ENCODE measurements at regions not wholly inside any gene's neighbourhood (a gene's known extent, or its start where the extent isn't known, plus 50 kb on each side); places are given as distances from the start of the nearest gene placed in this dataset.

DNA sequence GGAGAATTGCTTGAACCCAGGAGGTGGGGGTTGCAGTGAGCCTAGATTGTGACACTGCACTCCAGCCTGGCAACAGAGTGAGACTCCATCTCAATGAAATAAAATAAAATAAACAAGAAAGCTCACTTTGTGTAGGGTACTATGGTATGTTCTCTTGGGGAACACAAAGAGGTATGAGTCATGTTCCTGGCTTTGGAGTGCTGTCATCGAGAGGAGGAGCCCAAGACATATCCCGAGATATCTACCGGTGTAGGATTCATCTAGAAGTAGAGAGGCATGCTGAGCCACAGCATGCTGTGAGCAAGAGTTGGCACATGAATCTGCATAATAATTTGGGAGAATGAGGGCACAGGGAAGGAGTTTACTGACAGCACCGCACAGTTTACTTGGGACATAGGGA lies 244.9 kb upstream of the EPHA4 start:
- WGBS (ENCODE audit: insufficient coverage), result 95% methylated on average over 4 of the region's 4 CpGs
- Histone ChIP-seq H3K9me3 (replicated peaks in 1 of 2; ENCODE audit: control insufficient read depth in 1 of 2, insufficient read depth in 1 of 2, low read length in 2 of 2) (peaks cover 0 to 7% of the 10 kb centered on the region in 2 donors), H3K4me3 (replicated peaks in 1 of 3; ENCODE audit: low read depth in 2 of 3, low read length in 3 of 3) (no peak overlapping the region), H3K27ac (ENCODE audit: low read depth in 1 of 2, low read length in 2 of 2) (no peak overlapping the region), H3K27me3 (ENCODE audit: control insufficient read depth in 2 of 2, insufficient read depth in 2 of 2, low read length in 2 of 2) (no peaks in the 10 kb centered on the region), H4K20me1 (ENCODE audit: insufficient read depth, low read length) (no peaks in the 10 kb centered on the region), H3K36me3 (replicated peaks in 1 of 2; ENCODE audit: control insufficient read depth in 1 of 2, insufficient read depth in 2 of 2, low read length in 2 of 2) (no peaks in the 10 kb centered on the region), H3K4me2 (replicated peaks; ENCODE audit: extremely low read depth, low read length, poor library complexity, severe bottlenecking) (no peak overlapping the region), H3K79me2 (ENCODE audit: insufficient read depth, low read length) (no peaks in the 10 kb centered on the region), H3K4me1 (ENCODE audit: control insufficient read depth in 1 of 2, insufficient read depth in 2 of 2, low read length in 2 of 2) (no peaks in the 10 kb centered on the region), H3K9ac (ENCODE audit: insufficient read depth, low read length, poor library complexity, severe bottlenecking) (no peak overlapping the region), H2AFZ (ENCODE audit: insufficient read depth, low read depth, low read length, poor library complexity, severe bottlenecking) (no peak overlapping the region)
- H3K27me3 Mint-ChIP-seq (ENCODE audit: low read depth in 3 of 3), result no peaks in the 10 kb centered on the region
- H3K27ac Mint-ChIP-seq, result no peak overlapping the region
- no peaks in the 10 kb centered on the region for H3K4me1 Mint-ChIP-seq
- H3K36me3 Mint-ChIP-seq, result no peaks in the 10 kb centered on the region
- TF ChIP-seq, protein P1, sequence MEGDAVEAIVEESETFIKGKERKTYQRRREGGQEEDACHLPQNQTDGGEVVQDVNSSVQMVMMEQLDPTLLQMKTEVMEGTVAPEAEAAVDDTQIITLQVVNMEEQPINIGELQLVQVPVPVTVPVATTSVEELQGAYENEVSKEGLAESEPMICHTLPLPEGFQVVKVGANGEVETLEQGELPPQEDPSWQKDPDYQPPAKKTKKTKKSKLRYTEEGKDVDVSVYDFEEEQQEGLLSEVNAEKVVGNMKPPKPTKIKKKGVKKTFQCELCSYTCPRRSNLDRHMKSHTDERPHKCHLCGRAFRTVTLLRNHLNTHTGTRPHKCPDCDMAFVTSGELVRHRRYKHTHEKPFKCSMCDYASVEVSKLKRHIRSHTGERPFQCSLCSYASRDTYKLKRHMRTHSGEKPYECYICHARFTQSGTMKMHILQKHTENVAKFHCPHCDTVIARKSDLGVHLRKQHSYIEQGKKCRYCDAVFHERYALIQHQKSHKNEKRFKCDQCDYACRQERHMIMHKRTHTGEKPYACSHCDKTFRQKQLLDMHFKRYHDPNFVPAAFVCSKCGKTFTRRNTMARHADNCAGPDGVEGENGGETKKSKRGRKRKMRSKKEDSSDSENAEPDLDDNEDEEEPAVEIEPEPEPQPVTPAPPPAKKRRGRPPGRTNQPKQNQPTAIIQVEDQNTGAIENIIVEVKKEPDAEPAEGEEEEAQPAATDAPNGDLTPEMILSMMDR (IDR thresholded peaks at IDR 0.05), result no peak
- H3K9me3 Mint-ChIP-seq, result peaks cover under 1 to 8% (median 3%) of the 10 kb centered on the region in 7 donors
- intact Hi-C loops (cut with micrococcal nuclease), result no loop called here
- H3K4me3 Mint-ChIP-seq, result no peak overlapping the region
- DNase-seq, result no peak

DNA sequence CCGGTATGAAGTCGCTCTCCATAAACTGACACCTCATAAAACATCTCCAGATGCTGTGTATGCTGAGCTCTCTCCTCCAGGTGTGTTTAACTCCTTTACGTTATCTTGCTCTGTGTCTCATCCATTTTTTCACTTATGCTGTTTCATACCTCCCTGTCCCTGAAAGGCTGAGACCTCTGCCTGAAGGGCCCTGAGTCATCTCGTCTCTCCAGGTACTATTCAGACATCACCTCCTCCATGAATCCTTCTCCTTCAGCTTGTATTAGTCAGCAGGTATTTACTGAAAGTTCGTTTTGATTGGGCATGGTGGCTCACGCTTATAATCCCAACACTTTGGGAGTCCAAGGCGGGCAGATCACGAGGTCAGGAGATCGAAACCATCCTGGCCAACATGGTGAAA lies 244.5 kb upstream of the EPHA4 start:
- WGBS (ENCODE audit: insufficient coverage), result 95% methylated on average over 9 of the region's 9 CpGs
- no peaks in the 10 kb centered on the region for H3K36me3 Mint-ChIP-seq

More for the DNA sequence above, 244.5 kb upstream of the EPHA4 start:
- H3K27me3 Mint-ChIP-seq (ENCODE audit: low read depth in 3 of 3), result no peaks in the 10 kb centered on the region
- Histone ChIP-seq H3K9ac (ENCODE audit: insufficient read depth, low read length, poor library complexity, severe bottlenecking) (no peak overlapping the region), H2AFZ (ENCODE audit: insufficient read depth, low read depth, low read length, poor library complexity, severe bottlenecking) (no peak overlapping the region), H3K4me1 (ENCODE audit: control insufficient read depth in 1 of 2, insufficient read depth in 2 of 2, low read length in 2 of 2) (no peaks in the 10 kb centered on the region), H3K36me3 (replicated peaks in 1 of 2; ENCODE audit: control insufficient read depth in 1 of 2, insufficient read depth in 2 of 2, low read length in 2 of 2) (no peaks in the 10 kb centered on the region), H3K27ac (ENCODE audit: low read depth in 1 of 2, low read length in 2 of 2) (no peak overlapping the region), H3K27me3 (ENCODE audit: control insufficient read depth in 2 of 2, insufficient read depth in 2 of 2, low read length in 2 of 2) (no peaks in the 10 kb centered on the region), H3K9me3 (replicated peaks in 1 of 2; ENCODE audit: control insufficient read depth in 1 of 2, insufficient read depth in 1 of 2, low read length in 2 of 2) (peaks cover 0 to 7% of the 10 kb centered on the region in 2 donors), H3K4me3 (replicated peaks in 1 of 3; ENCODE audit: low read depth in 2 of 3, low read length in 3 of 3) (no peak overlapping the region), H3K79me2 (ENCODE audit: insufficient read depth, low read length) (no peaks in the 10 kb centered on the region), H3K4me2 (replicated peaks; ENCODE audit: extremely low read depth, low read length, poor library complexity, severe bottlenecking) (no peak overlapping the region), H4K20me1 (ENCODE audit: insufficient read depth, low read length) (no peaks in the 10 kb centered on the region)
- no peak for DNase-seq
- H3K4me1 Mint-ChIP-seq, result no peaks in the 10 kb centered on the region
- H3K27ac Mint-ChIP-seq, result no peak overlapping the region
- no peak overlapping the region for H3K4me3 Mint-ChIP-seq
- peaks cover 0 to 8% (median 3%) of the 10 kb centered on the region in 7 donors for H3K9me3 Mint-ChIP-seq
- TF ChIP-seq, protein P1 (IDR thresholded peaks at IDR 0.05), result no peak
- intact Hi-C loops (cut with micrococcal nuclease), result no loop called here

All from CD14-positive monocyte (primary cell).